ENCODE measurements at regions not wholly inside any gene's neighbourhood (a gene's known extent, or its start where the extent isn't known, plus 50 kb on each side); places are given as distances from the start of the nearest gene placed in this dataset.

DNA sequence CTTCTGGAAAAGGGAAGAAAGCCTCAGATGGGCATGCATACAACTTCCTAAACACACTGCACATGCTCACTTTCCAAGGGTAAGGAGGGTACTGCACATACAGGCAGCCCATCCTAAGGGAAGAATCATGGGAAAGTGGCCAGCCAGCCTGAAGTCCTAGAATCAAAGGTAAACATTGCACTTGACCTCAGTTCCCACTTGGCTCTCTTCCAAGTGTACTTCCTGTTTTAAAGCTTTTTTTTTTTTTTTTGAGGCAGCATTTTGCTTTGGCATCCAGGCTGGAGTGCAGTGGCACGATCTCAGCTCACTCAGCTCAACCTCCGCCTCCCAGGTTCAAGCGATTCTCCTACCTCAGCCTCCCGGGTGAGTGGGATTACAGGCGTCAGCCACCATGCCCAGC is 225.3 kb upstream of the EPHA7 start:
- TF ChIP-seq, protein P1, sequence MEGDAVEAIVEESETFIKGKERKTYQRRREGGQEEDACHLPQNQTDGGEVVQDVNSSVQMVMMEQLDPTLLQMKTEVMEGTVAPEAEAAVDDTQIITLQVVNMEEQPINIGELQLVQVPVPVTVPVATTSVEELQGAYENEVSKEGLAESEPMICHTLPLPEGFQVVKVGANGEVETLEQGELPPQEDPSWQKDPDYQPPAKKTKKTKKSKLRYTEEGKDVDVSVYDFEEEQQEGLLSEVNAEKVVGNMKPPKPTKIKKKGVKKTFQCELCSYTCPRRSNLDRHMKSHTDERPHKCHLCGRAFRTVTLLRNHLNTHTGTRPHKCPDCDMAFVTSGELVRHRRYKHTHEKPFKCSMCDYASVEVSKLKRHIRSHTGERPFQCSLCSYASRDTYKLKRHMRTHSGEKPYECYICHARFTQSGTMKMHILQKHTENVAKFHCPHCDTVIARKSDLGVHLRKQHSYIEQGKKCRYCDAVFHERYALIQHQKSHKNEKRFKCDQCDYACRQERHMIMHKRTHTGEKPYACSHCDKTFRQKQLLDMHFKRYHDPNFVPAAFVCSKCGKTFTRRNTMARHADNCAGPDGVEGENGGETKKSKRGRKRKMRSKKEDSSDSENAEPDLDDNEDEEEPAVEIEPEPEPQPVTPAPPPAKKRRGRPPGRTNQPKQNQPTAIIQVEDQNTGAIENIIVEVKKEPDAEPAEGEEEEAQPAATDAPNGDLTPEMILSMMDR (IDR thresholded peaks at IDR 0.05; ENCODE audit: low read depth, low read length, missing input control) = no peak
- TF ChIP-seq, protein P2, sequence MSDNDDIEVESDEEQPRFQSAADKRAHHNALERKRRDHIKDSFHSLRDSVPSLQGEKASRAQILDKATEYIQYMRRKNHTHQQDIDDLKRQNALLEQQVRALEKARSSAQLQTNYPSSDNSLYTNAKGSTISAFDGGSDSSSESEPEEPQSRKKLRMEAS (IDR thresholded peaks at IDR 0.05) = no peak
- TF ChIP-seq, protein P3, sequence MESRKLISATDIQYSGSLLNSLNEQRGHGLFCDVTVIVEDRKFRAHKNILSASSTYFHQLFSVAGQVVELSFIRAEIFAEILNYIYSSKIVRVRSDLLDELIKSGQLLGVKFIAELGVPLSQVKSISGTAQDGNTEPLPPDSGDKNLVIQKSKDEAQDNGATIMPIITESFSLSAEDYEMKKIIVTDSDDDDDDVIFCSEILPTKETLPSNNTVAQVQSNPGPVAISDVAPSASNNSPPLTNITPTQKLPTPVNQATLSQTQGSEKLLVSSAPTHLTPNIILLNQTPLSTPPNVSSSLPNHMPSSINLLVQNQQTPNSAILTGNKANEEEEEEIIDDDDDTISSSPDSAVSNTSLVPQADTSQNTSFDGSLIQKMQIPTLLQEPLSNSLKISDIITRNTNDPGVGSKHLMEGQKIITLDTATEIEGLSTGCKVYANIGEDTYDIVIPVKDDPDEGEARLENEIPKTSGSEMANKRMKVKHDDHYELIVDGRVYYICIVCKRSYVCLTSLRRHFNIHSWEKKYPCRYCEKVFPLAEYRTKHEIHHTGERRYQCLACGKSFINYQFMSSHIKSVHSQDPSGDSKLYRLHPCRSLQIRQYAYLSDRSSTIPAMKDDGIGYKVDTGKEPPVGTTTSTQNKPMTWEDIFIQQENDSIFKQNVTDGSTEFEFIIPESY (IDR thresholded peaks at IDR 0.05) = no peak
